H1 (cell line): ENCODE measurements at regions not wholly inside any gene's neighbourhood (a gene's known extent, or its start where the extent isn't known, plus 50 kb on each side); places are given as distances from the start of the nearest gene placed in this dataset.

Source experiments
- CTCF ChIA-PET: fragments of 300-600 bp; sonication (Branson Sonifier 250); formaldehyde crosslinking; loops from one replicate; lab custom pipeline; 2021; ENCODE audit not compliant: partially characterized antibody; lab: Charles Lee
- POLR2A ChIA-PET: fragments of 300-600 bp; sonication (Branson Sonifier 250); formaldehyde crosslinking; loops from one replicate; lab custom pipeline; 2021; ENCODE audit warnings: inconsistent platforms; ENCODE audit not compliant: partially characterized antibody; lab: Charles Lee
- DNase-seq, 2 experiments: peaks; one replicate each; pipeline versions ENCODE4 v3.0.0 to v3.0.0-alpha.2; 2010 to 2022; ENCODE audit warnings: low spot score in 2 of 2, low read depth in 1 of 2, mixed read lengths in 1 of 2
- FAIRE-seq: peaks from 2 replicates; lab custom pipeline; 2011; peaks lifted over from hg19 to GRCh38; lab: Jason Lieb, UNC
- H2AFZ ChIP-seq: 2 replicates; pipeline ENCODE4 v1.8.1; 2012; ENCODE audit warnings: low read length, inconsistent platforms
- H2AK5ac ChIP-seq: 2 replicates; pipeline ENCODE4 v1.6.1; 2013; ENCODE audit warnings: low read depth, low read length
- H2BK120ac ChIP-seq: replicated peaks from 2 replicates; pipeline ENCODE3; 2013; ENCODE audit warnings: low read depth, low read length, inconsistent platforms
- H2BK12ac ChIP-seq: 2 replicates; pipeline ENCODE4 v1.6.1; 2013; ENCODE audit warnings: low read depth, low read length
- H2BK15ac ChIP-seq: 2 replicates; pipeline ENCODE4 v1.6.1; 2013; ENCODE audit warnings: low read length
- H2BK20ac ChIP-seq: 2 replicates; pipeline ENCODE4 v1.6.1; 2013; ENCODE audit warnings: low read length
- H2BK5ac ChIP-seq: 2 replicates; pipeline ENCODE4 v1.6.1; 2013; ENCODE audit warnings: low read depth, low read length
- H3K14ac ChIP-seq: 2 replicates; pipeline ENCODE4 v1.6.1; 2013; ENCODE audit warnings: inconsistent platforms; ENCODE audit not compliant: insufficient read length
- H3K18ac ChIP-seq: 2 replicates; pipeline ENCODE4 v1.6.1; 2013; ENCODE audit warnings: low read length; ENCODE audit errors: extremely low read depth
- H3K23ac ChIP-seq: 2 replicates; pipeline ENCODE4 v1.6.1; 2013; ENCODE audit warnings: inconsistent platforms; ENCODE audit not compliant: insufficient read length
- H3K23me2 ChIP-seq: 2 replicates; pipeline ENCODE4 v1.6.1; 2013; ENCODE audit warnings: low read depth, low read length
- H3K27ac ChIP-seq: 2 replicates; pipeline ENCODE4 v1.6.1; 2011; ENCODE audit warnings: low read depth, low read length, inconsistent platforms
- H3K27me3 ChIP-seq, 4 experiments: replicated peaks in 1 of 4; 1 replicate in 1 of 4; 2 replicates in 3 of 4; pipeline versions ENCODE4 v1.6.1 to v1.8.1; 2011 to 2013; ENCODE audit warnings: low read length in 3 of 4, mild to moderate bottlenecking in 3 of 4, inconsistent platforms in 2 of 4, mixed read lengths in 2 of 4, moderate library complexity in 1 of 4; ENCODE audit not compliant: control insufficient read depth in 3 of 4, insufficient read depth in 3 of 4; ENCODE audit errors: extremely low read depth in 1 of 4
- H3K36me3 ChIP-seq, 4 experiments: 2 replicates each; pipeline versions ENCODE4 v1.6.1 to v1.8.1; 2011 to 2013; ENCODE audit warnings: mild to moderate bottlenecking in 4 of 4, low read length in 3 of 4, moderate library complexity in 2 of 4, control low read depth in 1 of 4, inconsistent platforms in 1 of 4; ENCODE audit not compliant: insufficient read depth in 4 of 4, control insufficient read depth in 2 of 4
- H3K4ac ChIP-seq: replicated peaks from 2 replicates; pipeline ENCODE3; 2013; ENCODE audit warnings: low read length, low read depth, mixed read lengths, inconsistent platforms; ENCODE audit not compliant: insufficient read length
- H3K4me1 ChIP-seq, 4 experiments: replicated peaks in 1 of 4; 1 replicate in 1 of 4; 2 replicates in 3 of 4; pipeline versions ENCODE4 v1.6.1 to v1.8.1; 2011 to 2013; ENCODE audit warnings: low read length in 3 of 4, inconsistent platforms in 2 of 4, mixed read lengths in 1 of 4; ENCODE audit not compliant: insufficient read depth in 4 of 4, control insufficient read depth in 3 of 4
- H3K4me2 ChIP-seq, 2 experiments: 2 replicates each; pipeline versions ENCODE4 v1.6.1 to v1.8.1; 2011 to 2013; ENCODE audit warnings: low read depth in 2 of 2, low read length in 2 of 2, control low read depth in 1 of 2, inconsistent platforms in 1 of 2, mild to moderate bottlenecking in 1 of 2; ENCODE audit not compliant: insufficient read depth in 1 of 2
- H3K4me3 ChIP-seq, 4 experiments: fragments of 200-600, 300-600 bp in 1 of 4; sonication (generic), shearing (Covaris generic), sonication (Bioruptor Twin) in 1 of 4; 2 replicates each; pipeline versions ENCODE4 v1.5.1 to v1.8.1; 2011 to 2016; ENCODE audit warnings: low read length in 4 of 4, low read depth in 3 of 4, control low read depth in 2 of 4, inconsistent platforms in 2 of 4, mild to moderate bottlenecking in 2 of 4, mixed read lengths in 1 of 4, moderate library complexity in 1 of 4; ENCODE audit not compliant: insufficient read depth in 2 of 4; ENCODE audit errors: extremely low read depth in 1 of 4
- H3K56ac ChIP-seq: replicated peaks from 2 replicates; pipeline ENCODE3; 2013; ENCODE audit warnings: low read depth, mild to moderate bottlenecking, mixed read lengths, low read length, inconsistent platforms; ENCODE audit not compliant: insufficient read length
- H3K79me1 ChIP-seq: 2 replicates; pipeline ENCODE4 v1.6.1; 2013; ENCODE audit warnings: low read depth, low read length, control low read depth
- H3K79me2 ChIP-seq, 2 experiments: 2 replicates each; pipeline versions ENCODE4 v1.6.1 to v1.8.1; 2012 to 2013; ENCODE audit warnings: low read length in 2 of 2, mild to moderate bottlenecking in 2 of 2, inconsistent platforms in 1 of 2; ENCODE audit not compliant: insufficient read depth in 2 of 2, control insufficient read depth in 1 of 2
- H3K9ac ChIP-seq, 4 experiments: replicated peaks in 1 of 4; 1 replicate in 1 of 4; 2 replicates in 3 of 4; pipeline versions ENCODE4 v1.6.1 to v1.8.1; 2011 to 2013; ENCODE audit warnings: low read depth in 3 of 4, low read length in 3 of 4, control low read depth in 2 of 4, mild to moderate bottlenecking in 2 of 4, moderate library complexity in 2 of 4, inconsistent platforms in 1 of 4; ENCODE audit errors: extremely low read depth in 1 of 4
- H3K9me3 ChIP-seq, 2 experiments: 2 replicates each; pipeline versions ENCODE4 v1.6.1 to v1.8.1; 2012 to 2013; ENCODE audit warnings: mild to moderate bottlenecking in 2 of 2, moderate library complexity in 2 of 2, control low read depth in 1 of 2, inconsistent platforms in 1 of 2, low read depth in 1 of 2, low read length in 1 of 2, mixed read lengths in 1 of 2; ENCODE audit not compliant: insufficient read depth in 2 of 2
- H4K20me1 ChIP-seq, 2 experiments: replicated peaks in 1 of 2; 2 replicates each; pipeline versions ENCODE3 to v1.8.1; 2011 to 2013; ENCODE audit warnings: inconsistent platforms in 2 of 2, low read length in 2 of 2, mild to moderate bottlenecking in 1 of 2; ENCODE audit not compliant: insufficient read depth in 2 of 2, control insufficient read depth in 1 of 2
- H4K5ac ChIP-seq: 2 replicates; pipeline ENCODE4 v1.6.1; 2013; ENCODE audit warnings: low read length, low read depth, mixed read lengths, inconsistent platforms; ENCODE audit not compliant: insufficient read length
- H4K8ac ChIP-seq: 2 replicates; pipeline ENCODE4 v1.8.0; 2013; ENCODE audit warnings: mild to moderate bottlenecking, moderate library complexity, low read length, inconsistent platforms; ENCODE audit not compliant: insufficient read depth; ENCODE audit errors: extremely low read depth
- H4K91ac ChIP-seq: replicated peaks from 2 replicates; pipeline ENCODE3; 2013; ENCODE audit warnings: low read length, mixed read lengths, inconsistent platforms; ENCODE audit not compliant: insufficient read length
- CBX8 ChIP-seq: fragments of 300-800, 300-1000 bp; sonication (generic); IDR thresholded peaks from 2 replicates; pipeline ENCODE4 v1.7.1; 2016; ENCODE audit warnings: low read depth, low read length, borderline replicate concordance
- CEBPB ChIP-seq: IDR thresholded peaks from 2 replicates; pipeline ENCODE4 v1.6.1; 2012; ENCODE audit warnings: low read depth, low read length
- EZH2 ChIP-seq: fragments of 200-600 bp; sonication (generic); IDR thresholded peaks from 2 replicates; pipeline ENCODE4 v1.7.1; 2012; ENCODE audit warnings: low read depth, mild to moderate bottlenecking, moderate library complexity, low read length, inconsistent platforms; ENCODE audit not compliant: severe bottlenecking
- FOSL1 ChIP-seq: IDR thresholded peaks from 2 replicates; pipeline ENCODE4 v1.6.1; 2011; ENCODE audit warnings: mild to moderate bottlenecking, low read depth, low read length, moderate library complexity; ENCODE audit not compliant: insufficient read depth
- GTF2F1 ChIP-seq: IDR thresholded peaks from 2 replicates; pipeline ENCODE4 v1.6.1; 2012; ENCODE audit warnings: low read depth, low read length, improper control_type of control experiment, borderline replicate concordance
- PHF8 ChIP-seq: fragments of 200-600 bp; sonication (generic); conservative IDR thresholded peaks from 2 replicates; pipeline ENCODE4 v1.7.1; 2012; ENCODE audit warnings: low read depth, mild to moderate bottlenecking, inconsistent platforms, low read length, moderate library complexity
- RFX5 ChIP-seq: IDR thresholded peaks from 2 replicates; pipeline ENCODE4 v1.6.1; 2011; ENCODE audit warnings: low read depth, low read length, improper control_type of control experiment, borderline replicate concordance
- RXRA ChIP-seq: IDR thresholded peaks from 2 replicates; pipeline ENCODE4 v1.6.1; 2011; ENCODE audit warnings: low read depth, mild to moderate bottlenecking, low read length, moderate library complexity; ENCODE audit not compliant: insufficient read depth
- SIRT6 ChIP-seq: IDR thresholded peaks from one replicate; pipeline ENCODE4 v1.7.1; 2012; ENCODE audit warnings: low read length, inconsistent platforms
- WGBS, 2 experiments: shearing (Covaris generic) in 1 of 2; methylation state at CpG; one replicate each; pipeline versions ENCODE4 v1.1.6 to v1.1.7; 2013 to 2015; ENCODE audit warnings: low lambda C conversion rate in 2 of 2, mixed read lengths in 2 of 2, inconsistent platforms in 1 of 2, low coverage in 1 of 2, missing lambda C conversion rate in 1 of 2; ENCODE audit not compliant: insufficient replicate concordance in 2 of 2, insufficient coverage in 1 of 2, insufficient read length in 1 of 2; ENCODE audit errors: extremely low coverage in 1 of 2, missing lambda C conversion rate in 1 of 2; 5-methylcytosine and 5-hydroxymethylcytosine counted together

DNA sequence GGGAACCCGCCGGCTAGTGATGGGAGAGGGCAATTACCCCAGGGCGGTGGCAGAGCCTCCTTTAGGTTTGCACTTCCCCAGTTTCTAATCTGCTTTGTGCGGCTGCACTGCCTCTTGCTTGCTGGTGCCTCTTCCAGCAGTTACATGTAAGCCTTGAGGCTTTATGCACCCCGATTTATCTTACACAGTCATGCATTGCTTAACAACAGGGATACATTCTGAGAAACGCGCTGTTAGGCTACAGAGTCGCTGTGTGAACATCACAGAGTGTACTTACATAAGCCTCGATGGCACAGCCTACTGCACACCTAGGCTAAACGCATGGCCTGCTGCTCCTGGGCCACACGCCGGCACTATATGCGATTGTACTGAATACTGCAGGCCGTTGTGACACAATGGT lies 155.6 kb upstream of the MKI67 start:
- H3K23me2 ChIP-seq, result no peaks in the 10 kb centered on the region; the same call in 1 of the 2 replicates
- H2BK20ac ChIP-seq, result no peak overlapping the region
- H3K79me2 ChIP-seq, result no peaks in the 10 kb centered on the region
- H3K4me3 ChIP-seq, result no peak overlapping the region
- no peak overlapping the region for H2BK12ac ChIP-seq
- WGBS, 2 experiments, result 89% methylated on average over 14 of the region's 14 CpGs; no CpG with 5 or more reads in 1 of the 2 experiments
- no peak overlapping the region for H3K4ac ChIP-seq
- H3K9ac ChIP-seq, result no peak overlapping the region
- no peak overlapping the region for H3K56ac ChIP-seq
- no peaks in the 10 kb centered on the region; the same call in 1 of the 2 replicates for H3K79me1 ChIP-seq
- H3K23ac ChIP-seq, result no peak overlapping the region
- FAIRE-seq, result no peak
- H4K5ac ChIP-seq, result no peak overlapping the region
- no peak overlapping the region for H3K18ac ChIP-seq
- no peak overlapping the region for H3K14ac ChIP-seq
- H3K36me3 ChIP-seq, result no peaks in the 10 kb centered on the region
- H3K4me2 ChIP-seq, result no peak overlapping the region
- ChIA-PET CTCF (interaction anchor here (1.7 to 4.1 kb wide), 2 partner anchors 12 to 14 kb away, joined by 9 to 17 read pairs; no protein-coding TSS in a partner anchor), POLR2A (no interaction called here)
- H3K9me3 ChIP-seq, result no peaks in the 10 kb centered on the region
- H3K27me3 ChIP-seq, result peaks cover 11 to 18% (median 14%) of the 10 kb centered on the region in 4 experiments
- H4K91ac ChIP-seq, result no peak overlapping the region
- no peak overlapping the region for H2AFZ ChIP-seq
- no peak overlapping the region for H2BK5ac ChIP-seq
- H3K27ac ChIP-seq, result no peak overlapping the region
- H4K20me1 ChIP-seq, result peaks cover 0 to 2% of the 10 kb centered on the region in 2 experiments
- H2BK15ac ChIP-seq, result no peak overlapping the region
- no peak overlapping the region for H2AK5ac ChIP-seq
- no peak overlapping the region for H4K8ac ChIP-seq
- H2BK120ac ChIP-seq, result no peak overlapping the region
- peaks cover 0 to 3% (median 0%) of the 10 kb centered on the region in 4 experiments; a peak in 1 of 7 replicates for H3K4me1 ChIP-seq
- DNase-seq, result no peak
- no peak for TF ChIP-seq CEBPB
- TF ChIP-seq GTF2F1, result no peak
- no peak for TF ChIP-seq EZH2
- no peak for TF ChIP-seq RXRA
- no peak for TF ChIP-seq FOSL1
- TF ChIP-seq CBX8, result no peak
- no peak for TF ChIP-seq SIRT6
- no peak for TF ChIP-seq RFX5
- TF ChIP-seq PHF8, result no peak
